K562 (cell line): ENCODE measurements at regions not wholly inside any gene's neighbourhood (a gene's known extent, or its start where the extent isn't known, plus 50 kb on each side); places are given as distances from the start of the nearest gene placed in this dataset.

ENCODE experiments used
- ATAC-seq: fragments of 200-7000 bp; cut with Tn5 transposase; 3 replicates; pipeline ENCODE4 v1.9.1; 2020; ENCODE audit warnings: moderate library complexity
- BruUV-seq: library from RNA; stranded (reverse); fragments of 400-500 nt; replicated peaks from 2 replicates; lab custom pipeline; 2021; lab: Mats Ljungman, UMichigan
- CTCF ChIA-PET: fragments of 300-600 bp; formaldehyde crosslinking; extraction: SDS; loops from one replicate; lab custom pipeline; 2021; ENCODE audit warnings: low intra/inter-chr PET ratio; lab: Yijun Ruan, JAX
- POLR2A ChIA-PET: fragments of 300-600, 350-650 bp; sonication (Branson Sonifier 250); formaldehyde crosslinking; extraction: SDS; loops from one replicate; lab custom pipeline; 2021; ENCODE audit warnings: antibody characterized with exemption, inconsistent platforms; lab: Yijun Ruan, JAX
- DNase-seq, 4 experiments: peaks; one replicate each; pipeline versions ENCODE4 v3.0.0 to v3.0.0-alpha.2; 2011 to 2018; ENCODE audit warnings: low spot score in 3 of 4, mixed read lengths in 3 of 4; ENCODE audit errors: extremely low read depth in 1 of 4
- FAIRE-seq: peaks from 2 replicates; lab custom pipeline; 2011; peaks lifted over from hg19 to GRCh38; lab: Jason Lieb, UNC
- H2AFZ ChIP-seq: 2 replicates; pipeline ENCODE4 v1.6.0; 2011; ENCODE audit warnings: low read depth, low read length, control low read depth, inconsistent platforms
- H3K27ac ChIP-seq: fragments of 200-600 bp; 3 replicates; pipeline ENCODE4 v1.8.0; 2011; ENCODE audit warnings: low read depth, mild to moderate bottlenecking, control low read depth, inconsistent platforms, low read length, moderate library complexity, mixed read lengths; ENCODE audit errors: extremely low read depth
- H3K27me3 ChIP-seq, 2 experiments: fragments of 300-600 bp in 1 of 2; 2 replicates in 1 of 2; 3 replicates in 1 of 2; pipeline versions ENCODE4 v1.6.0 to v1.8.0; 2011; ENCODE audit warnings: inconsistent platforms in 2 of 2, low read length in 2 of 2, mild to moderate bottlenecking in 1 of 2, mixed read lengths in 1 of 2, moderate library complexity in 1 of 2; ENCODE audit not compliant: control insufficient read depth in 2 of 2, insufficient read depth in 2 of 2
- H3K36me3 ChIP-seq: fragments of 300-600 bp; 3 replicates; pipeline ENCODE4 v1.8.0; 2011; ENCODE audit warnings: mild to moderate bottlenecking, low read length, inconsistent platforms; ENCODE audit not compliant: control insufficient read depth, insufficient read depth
- H3K4me1 ChIP-seq, 2 experiments: fragments of 200-600 bp in 1 of 2; replicated peaks in 1 of 2; 2 replicates in 1 of 2; 3 replicates in 1 of 2; pipeline versions ENCODE4 v1.5.1 to v1.8.0; 2011; ENCODE audit warnings: inconsistent platforms in 2 of 2, low read length in 2 of 2, mild to moderate bottlenecking in 1 of 2, mixed read lengths in 1 of 2, moderate library complexity in 1 of 2; ENCODE audit not compliant: control insufficient read depth in 2 of 2, insufficient read depth in 2 of 2
- H3K4me2 ChIP-seq: 2 replicates; pipeline ENCODE4 v1.6.1; 2011; ENCODE audit warnings: low read length, control low read depth, inconsistent platforms, mixed read lengths; ENCODE audit not compliant: insufficient read depth
- H3K4me3 ChIP-seq: fragments of 200-600 bp; sonication (generic), shearing (Covaris generic); 2 replicates; pipeline ENCODE4 v1.5.1; 2016; ENCODE audit warnings: control low read depth, inconsistent platforms
- H3K79me2 ChIP-seq: fragments of 200-600 bp; 3 replicates; pipeline ENCODE4 v1.8.0; 2011; ENCODE audit warnings: low read length, inconsistent platforms; ENCODE audit not compliant: control insufficient read depth, insufficient read depth
- H3K9ac ChIP-seq, 2 experiments: 2 replicates each; pipeline versions ENCODE4 v1.6.0 to v1.6.1; 2011; ENCODE audit warnings: low read depth in 2 of 2, low read length in 2 of 2, control low read depth in 1 of 2, inconsistent platforms in 1 of 2, mild to moderate bottlenecking in 1 of 2, mixed read lengths in 1 of 2; ENCODE audit not compliant: insufficient read depth in 1 of 2
- H3K9me1 ChIP-seq: one replicate; pipeline ENCODE4 v1.6.0; 2011; ENCODE audit warnings: inconsistent platforms, mild to moderate bottlenecking, low read length, moderate library complexity; ENCODE audit not compliant: control insufficient read depth, insufficient read depth
- H3K9me3 ChIP-seq: replicated peaks from 2 replicates; pipeline ENCODE4 v1.5.1; 2011; ENCODE audit warnings: low read depth, low read length, inconsistent platforms; ENCODE audit not compliant: control insufficient read depth, insufficient read depth
- H4K20me1 ChIP-seq: replicated peaks from 2 replicates; pipeline ENCODE4 v1.6.1; 2011; ENCODE audit warnings: low read length, inconsistent platforms, mixed read lengths; ENCODE audit not compliant: control insufficient read depth, insufficient read depth
- HIVEP1 ChIP-seq: fragments of 250-450 bp; sonication (Bioruptor Pico); IDR thresholded peaks from 2 replicates; pipeline ENCODE4 v1.4.0; 2020; ENCODE audit warnings: mild to moderate bottlenecking
- KAT2B ChIP-seq: IDR thresholded peaks from one replicate; pipeline ENCODE4 v1.6.1; 2012; ENCODE audit warnings: low read depth, mild to moderate bottlenecking, control low read depth, inconsistent platforms, low read length, moderate library complexity
- POU5F1 ChIP-seq: fragments of 150-350 bp; IDR thresholded peaks from 2 replicates; pipeline ENCODE4 v1.6.1; 2014; ENCODE audit warnings: borderline replicate concordance, low read length, low read depth, mild to moderate bottlenecking; ENCODE audit not compliant: partially characterized antibody
- WGBS: fragments of 100-300 bp; shearing (Covaris generic); methylation state at CpG from one replicate; pipeline ENCODE4 v1.1.6; 2016; ENCODE audit warnings: low coverage, mixed read lengths; ENCODE audit not compliant: insufficient coverage; ENCODE audit errors: missing lambda C conversion rate; 5-methylcytosine and 5-hydroxymethylcytosine counted together
- in situ Hi-C: fragments of 300-500 bp; cut with MboI; formaldehyde crosslinking; loops from 4 replicates; pipeline ENCODE4 v1.15.0; 2018; ENCODE audit warnings: inconsistent platforms, mixed read lengths
- intact Hi-C: fragments of 100-400 bp; cut with micrococcal nuclease; formaldehyde crosslinking; loops from 2 replicates; pipeline ENCODE4 v1.14.2; 2022
- TF ChIP-seq, protein P1 (sequence below): fragments of 250-450 bp; sonication (Bioruptor Pico); IDR thresholded peaks from 2 replicates; pipeline ENCODE4 v1.4.0; 2020; ENCODE audit warnings: borderline replicate concordance
- TF ChIP-seq, protein P2 (sequence below): fragments of 150-350 bp; IDR thresholded peaks from 2 replicates; pipeline ENCODE4 v1.6.1; 2014; ENCODE audit warnings: low read depth, mild to moderate bottlenecking, low read length, borderline replicate concordance

DNA sequence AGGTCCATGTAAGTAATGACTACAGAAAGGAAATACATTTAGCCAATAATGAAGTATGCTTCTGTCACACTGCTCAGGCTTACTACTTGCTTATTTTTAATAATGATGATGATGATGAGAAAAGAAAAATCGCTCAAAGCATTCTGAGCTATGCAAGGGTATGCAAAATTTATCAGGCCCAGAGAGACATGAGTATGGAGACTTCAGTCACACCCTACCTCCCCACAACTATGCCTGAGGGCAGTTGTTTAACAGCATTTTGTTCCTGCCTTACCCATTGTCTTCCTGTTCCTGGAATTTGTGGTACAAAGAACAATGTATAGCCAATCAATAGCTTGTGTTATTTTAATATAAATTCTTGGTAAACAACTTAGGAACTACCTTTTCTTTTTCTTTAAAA, 232.6 kb upstream of the ZBED5 start:
- Histone ChIP-seq H3K27me3 (no peaks in the 10 kb centered on the region), H3K9ac (no peak overlapping the region)
- BruUV-seq: no TSS peak
- in situ Hi-C loops: no loop called here
- TF ChIP-seq, protein P1, sequence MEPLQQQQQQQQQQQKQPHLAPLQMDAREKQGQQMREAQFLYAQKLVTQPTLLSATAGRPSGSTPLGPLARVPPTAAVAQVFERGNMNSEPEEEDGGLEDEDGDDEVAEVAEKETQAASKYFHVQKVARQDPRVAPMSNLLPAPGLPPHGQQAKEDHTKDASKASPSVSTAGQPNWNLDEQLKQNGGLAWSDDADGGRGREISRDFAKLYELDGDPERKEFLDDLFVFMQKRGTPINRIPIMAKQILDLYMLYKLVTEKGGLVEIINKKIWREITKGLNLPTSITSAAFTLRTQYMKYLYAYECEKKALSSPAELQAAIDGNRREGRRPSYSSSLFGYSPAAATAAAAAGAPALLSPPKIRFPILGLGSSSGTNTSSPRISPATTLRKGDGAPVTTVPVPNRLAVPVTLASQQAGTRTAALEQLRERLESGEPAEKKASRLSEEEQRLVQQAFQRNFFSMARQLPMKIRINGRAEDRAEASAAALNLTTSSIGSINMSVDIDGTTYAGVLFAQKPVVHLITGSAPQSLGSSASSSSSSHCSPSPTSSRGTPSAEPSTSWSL (CRISPR knock-in tag): no peak
- TF ChIP-seq, protein P2, sequence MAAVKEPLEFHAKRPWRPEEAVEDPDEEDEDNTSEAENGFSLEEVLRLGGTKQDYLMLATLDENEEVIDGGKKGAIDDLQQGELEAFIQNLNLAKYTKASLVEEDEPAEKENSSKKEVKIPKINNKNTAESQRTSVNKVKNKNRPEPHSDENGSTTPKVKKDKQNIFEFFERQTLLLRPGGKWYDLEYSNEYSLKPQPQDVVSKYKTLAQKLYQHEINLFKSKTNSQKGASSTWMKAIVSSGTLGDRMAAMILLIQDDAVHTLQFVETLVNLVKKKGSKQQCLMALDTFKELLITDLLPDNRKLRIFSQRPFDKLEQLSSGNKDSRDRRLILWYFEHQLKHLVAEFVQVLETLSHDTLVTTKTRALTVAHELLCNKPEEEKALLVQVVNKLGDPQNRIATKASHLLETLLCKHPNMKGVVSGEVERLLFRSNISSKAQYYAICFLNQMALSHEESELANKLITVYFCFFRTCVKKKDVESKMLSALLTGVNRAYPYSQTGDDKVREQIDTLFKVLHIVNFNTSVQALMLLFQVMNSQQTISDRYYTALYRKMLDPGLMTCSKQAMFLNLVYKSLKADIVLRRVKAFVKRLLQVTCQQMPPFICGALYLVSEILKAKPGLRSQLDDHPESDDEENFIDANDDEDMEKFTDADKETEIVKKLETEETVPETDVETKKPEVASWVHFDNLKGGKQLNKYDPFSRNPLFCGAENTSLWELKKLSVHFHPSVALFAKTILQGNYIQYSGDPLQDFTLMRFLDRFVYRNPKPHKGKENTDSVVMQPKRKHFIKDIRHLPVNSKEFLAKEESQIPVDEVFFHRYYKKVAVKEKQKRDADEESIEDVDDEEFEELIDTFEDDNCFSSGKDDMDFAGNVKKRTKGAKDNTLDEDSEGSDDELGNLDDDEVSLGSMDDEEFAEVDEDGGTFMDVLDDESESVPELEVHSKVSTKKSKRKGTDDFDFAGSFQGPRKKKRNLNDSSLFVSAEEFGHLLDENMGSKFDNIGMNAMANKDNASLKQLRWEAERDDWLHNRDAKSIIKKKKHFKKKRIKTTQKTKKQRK: no peak
- TF ChIP-seq HIVEP1 (CRISPR knock-in tag) (no peak), KAT2B (no peak), POU5F1 (no peak)
- TF ChIP-seq, all 486 proteins: peak for 0
- CTCF ChIA-PET: no interaction called here
- Histone ChIP-seq H3K4me3 (no peak overlapping the region), H2AFZ (no peak overlapping the region), H3K9me1 (no peaks in the 10 kb centered on the region), H3K36me3 (no peaks in the 10 kb centered on the region), H3K9me3 (peaks cover 2% of the 10 kb centered on the region; the same call in 1 of the 2 replicates), H3K27ac (no peak overlapping the region), H4K20me1 (no peaks in the 10 kb centered on the region), H3K4me2 (no peak overlapping the region), H3K79me2 (no peaks in the 10 kb centered on the region), H3K4me1 (no peaks in the 10 kb centered on the region)
- POLR2A ChIA-PET: interaction anchor here (0.5 kb wide), 1 partner anchor 159 kb away, joined by 3 read pairs; no protein-coding TSS in a partner anchor
- DNase-seq: no peak
- intact Hi-C loops: no loop called here
- FAIRE-seq: no peak
- 0% methylated on average over 1 of the region's 1 CpG for WGBS
- ATAC-seq: no peak
